Esophagus muscularis mucosa (tissue), 4 donors: ENCODE measurements at regions not wholly inside any gene's neighbourhood (a gene's known extent, or its start where the extent isn't known, plus 50 kb on each side); places are given as distances from the start of the nearest gene placed in this dataset.

Experiments
- CTCF ChIP-seq, 3 experiments: fragments of 200-600 bp in 2 of 3; fragments of 450-650 bp in 1 of 3; sonication (generic) in 2 of 3; IDR thresholded peaks; one replicate each; pipeline ENCODE4 v1.5.1; 2017 to 2019; ENCODE audit warnings: antibody characterized with exemption in 3 of 3, mild to moderate bottlenecking in 2 of 3, moderate library complexity in 1 of 3
- EP300 ChIP-seq: sonication (generic); formaldehyde crosslinking; IDR thresholded peaks from one replicate; pipeline ENCODE4 v1.6.1; 2017; ENCODE audit warnings: antibody characterized with exemption
- POLR2A ChIP-seq: fragments of 450-650 bp; IDR thresholded peaks from one replicate; pipeline ENCODE4 v1.6.1; 2017; ENCODE audit warnings: antibody characterized with exemption, moderate library complexity, mild to moderate bottlenecking, low read depth

GRCh38 chr12:66859751-66860440 lies 181.0 kb upstream of the GRIP1 start:
- no peak for TF ChIP-seq POLR2A
- no peak for TF ChIP-seq EP300
- no peak for TF ChIP-seq CTCF (IDR thresholded peaks at IDR 0.05)
